Loucy (cell line): ENCODE measurements at regions not wholly inside any gene's neighbourhood (a gene's known extent, or its start where the extent isn't known, plus 50 kb on each side); places are given as distances from the start of the nearest gene placed in this dataset.

Experiments used
- CTCF ChIP-seq: fragments of 200-600 bp; sonication (generic); conservative IDR thresholded peaks from 2 replicates; pipeline ENCODE4 v1.5.1; 2014; ENCODE audit warnings: mild to moderate bottlenecking, antibody characterized with exemption, low read length
- EZH2phosphoT487 ChIP-seq: fragments of 200-600 bp; IDR thresholded peaks from 2 replicates; pipeline ENCODE4 v1.6.1; 2018; ENCODE audit warnings: antibody characterized with exemption, mild to moderate bottlenecking, moderate library complexity, borderline replicate concordance

- TF ChIP-seq CTCF (no peak), EZH2phosphoT487 (no peak)
Observed at GRCh38 chr3:13221491-13222061, 148.3 kb upstream of the IQSEC1 start.
